GM23338 (cell line): ENCODE measurements at regions not wholly inside any gene's neighbourhood (a gene's known extent, or its start where the extent isn't known, plus 50 kb on each side); places are given as distances from the start of the nearest gene placed in this dataset.

Source experiments
- ATAC-seq: fragments of 200-7000 bp; cut with Tn5 transposase; 3 replicates; pipeline ENCODE4 v1.9.1; 2020
- DNase-seq: peaks from one replicate; pipeline ENCODE4 v3.0.0-alpha.2; 2015; ENCODE audit warnings: low spot score
- H2AFZ ChIP-seq: fragments of 200-600 bp; sonication (generic); 2 replicates; pipeline ENCODE4 v1.8.0; 2016; ENCODE audit warnings: antibody characterized with exemption, mild to moderate bottlenecking, moderate library complexity
- H3F3A ChIP-seq: fragments of 200-600 bp; sonication (generic); replicated peaks from 2 replicates; pipeline ENCODE4 v1.8.0; 2017; ENCODE audit warnings: antibody characterized with exemption, mixed run types, low read depth
- H3K27ac ChIP-seq: fragments of 200-600 bp; sonication (generic); 2 replicates; pipeline ENCODE4 v1.6.1; 2016; ENCODE audit warnings: low read depth
- H3K27me3 ChIP-seq: fragments of 200-600 bp; sonication (generic); 2 replicates; pipeline ENCODE4 v1.8.0; 2016; ENCODE audit warnings: mild to moderate bottlenecking, mixed run types, moderate library complexity; ENCODE audit not compliant: insufficient read depth
- H3K36me3 ChIP-seq: fragments of 200-600 bp; sonication (generic); 2 replicates; pipeline ENCODE4 v1.8.0; 2016; ENCODE audit warnings: mild to moderate bottlenecking; ENCODE audit not compliant: insufficient read depth
- H3K4me1 ChIP-seq: fragments of 200-600 bp; sonication (generic); 2 replicates; pipeline ENCODE4 v1.8.0; 2016; ENCODE audit warnings: mild to moderate bottlenecking, moderate library complexity; ENCODE audit not compliant: insufficient read depth
- H3K4me2 ChIP-seq: fragments of 200-600 bp; sonication (generic); 2 replicates; pipeline ENCODE4 v1.7.1; 2017; ENCODE audit warnings: mixed run types
- H3K4me3 ChIP-seq: fragments of 200-600 bp; sonication (generic); 2 replicates; pipeline ENCODE4 v1.6.1; 2016; ENCODE audit warnings: mixed run types
- H3K79me2 ChIP-seq: fragments of 200-600 bp; sonication (generic); replicated peaks from 2 replicates; pipeline ENCODE4 v1.8.0; 2017; ENCODE audit warnings: mild to moderate bottlenecking; ENCODE audit not compliant: insufficient read depth
- H3K9me2 ChIP-seq: fragments of 200-600 bp; sonication (generic); 2 replicates; pipeline ENCODE4 v1.8.0; 2017; ENCODE audit not compliant: insufficient read depth
- H4K20me1 ChIP-seq: fragments of 200-600 bp; sonication (generic); replicated peaks from 2 replicates; pipeline ENCODE4 v1.8.0; 2017; ENCODE audit warnings: mild to moderate bottlenecking; ENCODE audit not compliant: insufficient read depth
- H3K27ac Mint-ChIP-seq: 2 replicates; pipeline ENCODE4 v1.8.0; 2020; ENCODE audit warnings: inconsistent platforms, mild to moderate bottlenecking, moderate library complexity, mixed read lengths
- H3K27me3 Mint-ChIP-seq: 3 replicates; pipeline ENCODE4 v1.8.0; 2022; ENCODE audit warnings: low read depth, mild to moderate bottlenecking, moderate library complexity, mixed read lengths, inconsistent platforms; ENCODE audit not compliant: insufficient read depth, poor library complexity
- H3K36me3 Mint-ChIP-seq: 3 replicates; pipeline ENCODE4 v1.8.0; 2021; ENCODE audit warnings: low read depth, mild to moderate bottlenecking, inconsistent platforms, moderate library complexity, mixed read lengths
- H3K4me1 Mint-ChIP-seq: 3 replicates; pipeline ENCODE4 v1.8.0; 2020; ENCODE audit warnings: mild to moderate bottlenecking, inconsistent platforms, mixed read lengths
- H3K4me3 Mint-ChIP-seq: 3 replicates; pipeline ENCODE4 v1.8.0; 2021; ENCODE audit warnings: moderate library complexity, mild to moderate bottlenecking, inconsistent platforms, mixed read lengths
- H3K9me3 Mint-ChIP-seq: 3 replicates; pipeline ENCODE4 v1.8.0; 2020; ENCODE audit warnings: moderate library complexity, mild to moderate bottlenecking, inconsistent platforms, mixed read lengths
- CREB1 ChIP-seq: fragments of 250-450 bp; sonication (Bioruptor Pico); IDR thresholded peaks from 2 replicates; pipeline ENCODE4 v1.5.0; 2020; ENCODE audit warnings: low read depth, mild to moderate bottlenecking, moderate library complexity
- ETS1 ChIP-seq: IDR thresholded peaks from 2 replicates; pipeline ENCODE4 v1.6.1; 2016; ENCODE audit warnings: antibody characterized with exemption
- POLR2AphosphoS5 ChIP-seq: IDR thresholded peaks from 2 replicates; pipeline ENCODE4 v1.6.1; 2016; ENCODE audit warnings: antibody characterized with exemption, low read depth
- ZNF462 ChIP-seq: fragments of 250-450 bp; sonication (Bioruptor Pico); IDR thresholded peaks from 2 replicates; pipeline ENCODE4 v1.5.0; 2020; ENCODE audit warnings: mild to moderate bottlenecking, moderate library complexity
- TF ChIP-seq, protein P1 (sequence below), 2 experiments: fragments of 200-600 bp in 1 of 2; sonication (generic) in 1 of 2; conservative IDR thresholded peaks; 2 replicates each; pipeline versions ENCODE4 v1.5.1 to v1.6.1; 2016 to 2017; ENCODE audit warnings: antibody characterized with exemption in 2 of 2, low read depth in 2 of 2, mild to moderate bottlenecking in 2 of 2, moderate library complexity in 1 of 2

GRCh38 chr3:8147711-8148110 is 353.9 kb upstream of the LMCD1 start (continued):
- TF ChIP-seq ZNF462 = no peak
- TF ChIP-seq POLR2AphosphoS5 = no peak
- TF ChIP-seq ETS1 = no peak

- Histone ChIP-seq H3K4me2 (no peak overlapping the region), H3K79me2 (no peaks in the 10 kb centered on the region), H2AFZ (no peak overlapping the region), H3K27me3 (no peaks in the 10 kb centered on the region), H3F3A (no peaks in the 10 kb centered on the region), H3K27ac (no peak overlapping the region), H3K4me3 (no peak overlapping the region), H3K4me1 (no peaks in the 10 kb centered on the region), H3K9me2 (peaks cover 20% of the 10 kb centered on the region; the same call in 1 of the 2 replicates), H4K20me1 (no peaks in the 10 kb centered on the region), H3K36me3 (no peaks in the 10 kb centered on the region)
- no peaks in the 10 kb centered on the region for H3K9me3 Mint-ChIP-seq
- H3K27me3 Mint-ChIP-seq = no peaks in the 10 kb centered on the region
- H3K4me3 Mint-ChIP-seq = no peak overlapping the region
- no peak overlapping the region for H3K27ac Mint-ChIP-seq
- no peaks in the 10 kb centered on the region for H3K36me3 Mint-ChIP-seq
- no peak for ATAC-seq
- DNase-seq = peak; percentile 29
- H3K4me1 Mint-ChIP-seq = no peaks in the 10 kb centered on the region
- TF ChIP-seq CREB1 = no peak
- TF ChIP-seq, protein P1, sequence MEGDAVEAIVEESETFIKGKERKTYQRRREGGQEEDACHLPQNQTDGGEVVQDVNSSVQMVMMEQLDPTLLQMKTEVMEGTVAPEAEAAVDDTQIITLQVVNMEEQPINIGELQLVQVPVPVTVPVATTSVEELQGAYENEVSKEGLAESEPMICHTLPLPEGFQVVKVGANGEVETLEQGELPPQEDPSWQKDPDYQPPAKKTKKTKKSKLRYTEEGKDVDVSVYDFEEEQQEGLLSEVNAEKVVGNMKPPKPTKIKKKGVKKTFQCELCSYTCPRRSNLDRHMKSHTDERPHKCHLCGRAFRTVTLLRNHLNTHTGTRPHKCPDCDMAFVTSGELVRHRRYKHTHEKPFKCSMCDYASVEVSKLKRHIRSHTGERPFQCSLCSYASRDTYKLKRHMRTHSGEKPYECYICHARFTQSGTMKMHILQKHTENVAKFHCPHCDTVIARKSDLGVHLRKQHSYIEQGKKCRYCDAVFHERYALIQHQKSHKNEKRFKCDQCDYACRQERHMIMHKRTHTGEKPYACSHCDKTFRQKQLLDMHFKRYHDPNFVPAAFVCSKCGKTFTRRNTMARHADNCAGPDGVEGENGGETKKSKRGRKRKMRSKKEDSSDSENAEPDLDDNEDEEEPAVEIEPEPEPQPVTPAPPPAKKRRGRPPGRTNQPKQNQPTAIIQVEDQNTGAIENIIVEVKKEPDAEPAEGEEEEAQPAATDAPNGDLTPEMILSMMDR (conservative IDR thresholded peaks at IDR 0.05; ENCODE audit: low read depth in 2 of 2) = peak in 1 of 2 experiments; percentile 23; a peak in 2 of 4 replicates
These were observed 348.7 kb upstream of the LMCD1 start for GRCh38 chr3:8152821-8153418.
